ENCODE measurements at regions not wholly inside any gene's neighbourhood (a gene's known extent, or its start where the extent isn't known, plus 50 kb on each side); places are given as distances from the start of the nearest gene placed in this dataset.

- Histone ChIP-seq H3K4me3 (ENCODE audit: low read length) (no peak overlapping the region), H3K27ac (ENCODE audit: low read length) (no peak overlapping the region), H3K36me3 (ENCODE audit: control insufficient read depth, insufficient read depth, low read length) (no peaks in the 10 kb centered on the region), H3K4me1 (ENCODE audit: control insufficient read depth, insufficient read depth, low read length) (peaks cover 2% of the 10 kb centered on the region; the same call in 1 of the 2 replicates), H3K9me3 (ENCODE audit: control insufficient read depth, insufficient read depth, low read length) (no peaks in the 10 kb centered on the region), H3K27me3 (ENCODE audit: control insufficient read depth, insufficient read depth, low read length) (no peaks in the 10 kb centered on the region)
- WGBS (ENCODE audit: insufficient coverage, insufficient read length), result no CpG with 5 or more reads among the region's 10 CpGs
- DNase-seq (ENCODE audit: low read depth, low spot score), result no peak
Observed at GRCh38 chr12:42696406-42697149, 107.0 kb upstream of the PRICKLE1 start.

GRCh38 chr12:42695490-42695995 is 106.0 kb upstream of the PRICKLE1 start:
- no CpG with 5 or more reads among the region's 5 CpGs for whole genome bisulfite sequencing (ENCODE audit: insufficient coverage, insufficient read length)
- Histone ChIP-seq H3K36me3 (ENCODE audit: control insufficient read depth, insufficient read depth, low read length) (no peaks in the 10 kb centered on the region), H3K27ac (ENCODE audit: low read length) (no peak overlapping the region), H3K27me3 (ENCODE audit: control insufficient read depth, insufficient read depth, low read length) (no peaks in the 10 kb centered on the region), H3K9me3 (ENCODE audit: control insufficient read depth, insufficient read depth, low read length) (no peaks in the 10 kb centered on the region), H3K4me3 (ENCODE audit: low read length) (no peak overlapping the region), H3K4me1 (ENCODE audit: control insufficient read depth, insufficient read depth, low read length) (peaks cover 2% of the 10 kb centered on the region; the same call in 1 of the 2 replicates)
- DNase-seq (ENCODE audit: low read depth, low spot score), result no peak

DNA sequence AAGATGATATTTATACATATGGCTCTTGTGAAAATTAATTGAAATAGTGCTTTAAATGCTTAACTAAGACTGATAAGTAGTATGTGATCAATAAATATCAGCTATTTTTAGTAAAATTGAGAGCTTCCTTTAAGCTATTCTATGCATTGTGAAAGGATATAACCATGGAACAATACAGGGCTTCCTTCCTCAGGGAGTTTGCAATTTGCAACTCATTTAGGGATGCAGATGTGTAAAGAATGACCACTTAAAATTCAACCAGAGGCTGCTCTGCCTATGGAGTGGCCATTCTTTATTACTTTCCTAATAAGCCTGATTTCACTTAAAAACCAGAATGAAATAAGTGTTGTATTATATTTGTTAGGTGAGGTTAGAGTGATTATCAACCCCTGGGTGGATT is 103.2 kb upstream of the PRICKLE1 start:
- Histone ChIP-seq H3K9me3 (ENCODE audit: control insufficient read depth, insufficient read depth, low read length) (no peaks in the 10 kb centered on the region), H3K27me3 (ENCODE audit: control insufficient read depth, insufficient read depth, low read length) (no peaks in the 10 kb centered on the region), H3K4me3 (ENCODE audit: low read length) (no peak overlapping the region), H3K4me1 (ENCODE audit: control insufficient read depth, insufficient read depth, low read length) (peaks cover 2% of the 10 kb centered on the region; the same call in 1 of the 2 replicates), H3K36me3 (ENCODE audit: control insufficient read depth, insufficient read depth, low read length) (no peaks in the 10 kb centered on the region), H3K27ac (ENCODE audit: low read length) (no peak overlapping the region)
- DNase-seq (ENCODE audit: low read depth, low spot score), result no peak

DNA sequence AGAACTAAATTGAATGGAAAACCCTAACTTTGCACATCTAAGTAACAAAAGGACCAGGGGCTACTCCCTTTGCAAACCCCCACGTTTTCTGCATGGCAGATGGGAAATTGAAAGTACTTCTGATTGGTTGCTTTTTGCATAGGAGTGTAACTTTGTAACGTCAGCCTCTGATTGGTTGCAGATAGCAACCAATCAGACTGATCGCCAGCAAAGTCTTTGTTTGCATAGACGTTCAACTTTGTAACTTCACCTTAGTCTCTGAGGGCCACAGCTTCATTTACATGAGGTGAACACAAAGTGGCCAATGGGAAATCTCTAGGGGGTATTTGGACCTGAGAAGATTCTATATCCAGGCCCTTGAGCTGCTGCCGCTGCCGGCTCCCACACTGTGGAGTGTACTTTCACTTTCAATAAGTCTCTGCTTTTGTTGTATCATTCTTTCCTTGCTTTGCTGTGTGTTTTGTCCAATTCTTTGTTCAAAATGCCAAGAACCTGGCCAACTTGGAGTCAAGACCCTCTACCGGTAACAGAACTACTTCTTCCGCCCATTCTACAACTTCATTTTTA is 102.5 kb upstream of the PRICKLE1 start:
- H3K4me1 ChIP-seq (ENCODE audit: control insufficient read depth, insufficient read depth, low read length), result peaks cover 2% of the 10 kb centered on the region; the same call in 1 of the 2 replicates
- WGBS (ENCODE audit: insufficient coverage, insufficient read length), result no CpG with 5 or more reads among the region's 8 CpGs
- H3K36me3 ChIP-seq (ENCODE audit: control insufficient read depth, insufficient read depth, low read length), result no peaks in the 10 kb centered on the region
- H3K27me3 ChIP-seq (ENCODE audit: control insufficient read depth, insufficient read depth, low read length), result no peaks in the 10 kb centered on the region
- no peaks in the 10 kb centered on the region for H3K9me3 ChIP-seq (ENCODE audit: control insufficient read depth, insufficient read depth, low read length)
- no peak overlapping the region for H3K4me3 ChIP-seq (ENCODE audit: low read length)
- no peak overlapping the region for H3K27ac ChIP-seq (ENCODE audit: low read length)
- no peak for DNase-seq (ENCODE audit: low read depth, low spot score)

DNA sequence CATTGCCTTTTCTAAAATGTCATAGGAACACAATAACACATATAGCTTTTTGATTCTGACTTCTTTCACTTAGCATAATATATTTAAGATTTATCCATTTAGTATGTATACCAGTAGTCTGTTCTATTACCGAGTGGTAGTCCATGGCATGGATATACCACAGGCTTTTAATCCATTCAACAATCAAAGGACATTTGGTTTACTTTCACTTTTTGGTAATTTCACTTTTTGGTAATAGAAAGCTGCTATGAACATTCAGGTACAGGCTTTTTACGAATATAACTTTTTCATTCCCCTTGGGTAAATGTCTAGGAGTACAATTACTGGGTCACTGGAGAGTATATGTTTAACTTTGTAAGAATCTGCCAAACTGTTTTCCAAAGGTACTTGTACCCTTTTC is 100.7 kb upstream of the PRICKLE1 start:
- WGBS (ENCODE audit: insufficient coverage, insufficient read length), result no CpG with 5 or more reads among the region's 2 CpGs
- no peaks in the 10 kb centered on the region; the same call in 1 of the 2 replicates for H3K27me3 ChIP-seq (ENCODE audit: control insufficient read depth, insufficient read depth, low read length)

DNA sequence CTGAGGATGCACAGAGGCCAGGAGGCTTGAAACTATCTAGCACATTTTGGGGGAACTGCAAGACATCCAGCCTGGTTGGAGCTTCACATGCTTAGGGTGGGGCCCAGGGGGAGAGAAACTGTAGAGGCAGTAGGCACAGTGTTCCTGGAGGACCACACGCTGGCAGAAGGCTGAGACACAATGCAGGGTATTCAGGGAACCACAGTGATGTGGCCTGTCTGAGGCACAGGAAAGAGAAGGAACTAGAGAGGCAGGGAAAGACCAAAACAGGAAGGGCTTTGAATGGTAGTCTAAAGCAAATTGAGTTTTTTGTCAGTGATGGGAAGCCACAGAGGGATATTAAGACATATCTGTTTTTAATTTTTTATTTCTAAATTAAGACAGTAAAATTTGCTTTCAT is 100.2 kb upstream of the PRICKLE1 start:
- Histone ChIP-seq H3K4me1 (ENCODE audit: control insufficient read depth, insufficient read depth, low read length) (peaks cover 3% of the 10 kb centered on the region; the same call in 1 of the 2 replicates), H3K27me3 (ENCODE audit: control insufficient read depth, insufficient read depth, low read length) (no peaks in the 10 kb centered on the region; the same call in 1 of the 2 replicates), H3K27ac (ENCODE audit: low read length) (no peak overlapping the region), H3K9me3 (ENCODE audit: control insufficient read depth, insufficient read depth, low read length) (no peaks in the 10 kb centered on the region), H3K4me3 (ENCODE audit: low read length) (no peak overlapping the region), H3K36me3 (ENCODE audit: control insufficient read depth, insufficient read depth, low read length) (no peaks in the 10 kb centered on the region)
- WGBS (ENCODE audit: insufficient coverage, insufficient read length), result no CpG with 5 or more reads among the region's 1 CpG
- DNase-seq (ENCODE audit: low read depth, low spot score), result no peak

More for the DNA sequence above, 100.7 kb upstream of the PRICKLE1 start:
- Histone ChIP-seq H3K4me1 (ENCODE audit: control insufficient read depth, insufficient read depth, low read length) (peaks cover 3% of the 10 kb centered on the region; the same call in 1 of the 2 replicates), H3K27ac (ENCODE audit: low read length) (no peak overlapping the region), H3K36me3 (ENCODE audit: control insufficient read depth, insufficient read depth, low read length) (no peaks in the 10 kb centered on the region), H3K4me3 (ENCODE audit: low read length) (no peak overlapping the region), H3K9me3 (ENCODE audit: control insufficient read depth, insufficient read depth, low read length) (no peaks in the 10 kb centered on the region)
- DNase-seq (ENCODE audit: low read depth, low spot score), result no peak

DNA sequence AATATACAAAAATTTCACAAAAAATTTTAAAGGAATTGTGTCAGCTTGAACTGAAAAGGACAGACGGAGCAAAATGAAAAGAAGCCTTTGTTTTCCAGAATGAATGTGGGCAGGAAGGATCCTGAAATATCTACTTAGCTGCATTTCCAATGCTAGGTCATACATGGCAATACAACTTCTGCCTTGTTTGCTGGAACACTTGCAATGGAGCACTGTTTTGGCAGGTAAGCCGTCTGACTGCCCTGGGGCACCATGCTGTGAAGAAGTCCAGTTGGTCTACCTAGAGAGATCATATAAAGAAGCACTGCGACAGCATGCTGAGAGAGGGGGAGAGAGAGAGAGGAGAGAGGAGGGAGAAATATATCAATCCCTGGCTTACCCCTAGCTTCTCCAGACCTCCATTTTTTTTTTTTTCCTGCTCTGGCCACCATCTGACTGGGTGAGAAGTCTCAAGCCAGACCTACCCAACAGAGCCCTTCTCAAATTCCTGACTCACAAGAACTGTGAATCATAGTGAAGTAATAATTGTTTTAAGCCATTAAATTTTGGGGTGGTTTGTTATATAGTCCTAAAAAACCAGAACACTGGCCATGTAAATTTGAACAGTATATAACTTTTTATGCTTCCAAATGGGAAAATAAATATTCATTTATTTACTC is 97.1 kb upstream of the PRICKLE1 start:
- Histone ChIP-seq H3K27me3 (ENCODE audit: control insufficient read depth, insufficient read depth, low read length) (no peaks in the 10 kb centered on the region; the same call in 1 of the 2 replicates), H3K9me3 (ENCODE audit: control insufficient read depth, insufficient read depth, low read length) (no peaks in the 10 kb centered on the region), H3K36me3 (ENCODE audit: control insufficient read depth, insufficient read depth, low read length) (no peaks in the 10 kb centered on the region), H3K4me1 (ENCODE audit: control insufficient read depth, insufficient read depth, low read length) (0 out of 2 replicates have a peak, but pooled peaks cover 1% of the 10 kb centered on the region), H3K4me3 (ENCODE audit: low read length) (no peak overlapping the region), H3K27ac (ENCODE audit: low read length) (no peak overlapping the region)
- no peak for DNase-seq (ENCODE audit: low read depth, low spot score)
- no CpG with 5 or more reads among the region's 3 CpGs for WGBS (ENCODE audit: insufficient coverage, insufficient read length)

- H3K27ac ChIP-seq (ENCODE audit: low read length), result no peak overlapping the region
- WGBS (ENCODE audit: insufficient coverage, insufficient read length), result no CpG with 5 or more reads among the region's 1 CpG
Observed at GRCh38 chr12:42684802-42685071, 95.2 kb upstream of the PRICKLE1 start.

DNA sequence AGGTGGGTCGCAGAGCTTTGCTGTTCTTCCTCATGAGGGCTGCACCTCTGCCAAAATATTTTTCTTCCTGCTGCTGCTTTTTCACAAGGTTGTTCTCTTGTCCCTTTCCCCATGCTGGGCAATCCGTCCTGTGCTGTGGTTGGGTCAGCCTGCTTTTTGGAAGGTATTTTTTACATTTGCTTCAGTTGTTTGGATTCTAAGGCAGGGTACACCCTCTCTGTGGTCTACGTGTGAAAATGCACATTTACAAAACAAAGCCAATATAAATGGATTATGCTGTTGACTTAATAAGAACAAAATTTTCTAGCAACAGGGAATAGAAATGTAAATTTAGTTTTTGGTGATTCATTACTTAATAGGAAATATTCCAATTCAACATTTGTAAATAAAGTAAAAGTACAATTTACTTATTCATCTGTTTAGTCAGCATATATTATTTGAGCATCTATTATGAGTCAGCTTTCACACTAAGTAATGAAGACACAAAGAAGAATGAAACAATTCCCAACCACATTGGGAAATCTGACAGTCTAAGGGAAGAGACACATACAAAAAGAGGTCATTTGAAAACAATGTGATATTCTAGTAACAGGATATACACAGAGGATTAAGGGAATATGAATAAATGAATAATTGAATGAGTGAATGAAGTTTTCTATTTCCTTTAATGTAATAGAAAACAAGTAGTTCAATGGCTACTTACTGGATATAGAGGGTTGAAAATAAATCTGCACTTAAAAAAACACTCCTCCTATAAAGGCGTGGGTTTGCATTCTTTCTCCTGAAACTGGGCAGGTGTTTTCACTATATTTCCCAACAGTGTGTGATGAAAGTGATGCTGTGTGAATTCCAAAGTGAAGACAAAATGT is 94.6 kb upstream of the PRICKLE1 start:
- peaks cover 1% of the 10 kb centered on the region; the same call in 1 of the 2 replicates for H3K4me1 ChIP-seq (ENCODE audit: control insufficient read depth, insufficient read depth, low read length)
- H3K27me3 ChIP-seq (ENCODE audit: control insufficient read depth, insufficient read depth, low read length), result no peaks in the 10 kb centered on the region; the same call in 1 of the 2 replicates
- H3K36me3 ChIP-seq (ENCODE audit: control insufficient read depth, insufficient read depth, low read length), result no peaks in the 10 kb centered on the region
- WGBS (ENCODE audit: insufficient coverage, insufficient read length), result no CpG with 5 or more reads among the region's 4 CpGs
- H3K9me3 ChIP-seq (ENCODE audit: control insufficient read depth, insufficient read depth, low read length), result no peaks in the 10 kb centered on the region
- H3K4me3 ChIP-seq (ENCODE audit: low read length), result no peak overlapping the region
- no peak for DNase-seq (ENCODE audit: low read depth, low spot score)
- no peak overlapping the region for H3K27ac ChIP-seq (ENCODE audit: low read length)

More at GRCh38 chr12:42684802-42685071, 95.2 kb upstream of the PRICKLE1 start:
- Histone ChIP-seq H3K4me1 (ENCODE audit: control insufficient read depth, insufficient read depth, low read length) (peaks cover 1% of the 10 kb centered on the region; the same call in 1 of the 2 replicates), H3K27me3 (ENCODE audit: control insufficient read depth, insufficient read depth, low read length) (no peaks in the 10 kb centered on the region; the same call in 1 of the 2 replicates), H3K4me3 (ENCODE audit: low read length) (no peak overlapping the region), H3K9me3 (ENCODE audit: control insufficient read depth, insufficient read depth, low read length) (no peaks in the 10 kb centered on the region), H3K36me3 (ENCODE audit: control insufficient read depth, insufficient read depth, low read length) (no peaks in the 10 kb centered on the region)
- no peak for DNase-seq (ENCODE audit: low read depth, low spot score)

DNA sequence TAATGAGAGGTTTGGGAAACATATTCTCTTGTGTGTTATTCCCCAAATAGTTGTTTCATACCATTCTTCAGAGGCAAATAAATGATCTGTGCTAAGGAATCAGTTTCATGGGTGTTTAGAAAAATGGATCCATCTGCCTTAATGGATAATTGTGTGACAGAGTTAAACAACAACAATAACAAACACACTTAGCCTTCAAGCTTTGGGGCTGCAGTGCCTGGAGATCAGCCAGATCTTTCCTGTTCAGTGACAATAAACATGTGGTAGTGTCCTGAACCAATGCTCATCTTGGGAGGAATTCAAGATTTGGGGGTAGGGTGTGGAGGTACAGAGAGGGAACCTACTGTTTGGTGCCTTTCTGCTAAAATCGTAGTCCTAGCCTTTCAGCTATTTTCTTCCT is 93.7 kb upstream of the PRICKLE1 start:
- Histone ChIP-seq H3K4me1 (ENCODE audit: control insufficient read depth, insufficient read depth, low read length) (peaks cover 1% of the 10 kb centered on the region; the same call in 1 of the 2 replicates), H3K27ac (ENCODE audit: low read length) (no peak overlapping the region), H3K27me3 (ENCODE audit: control insufficient read depth, insufficient read depth, low read length) (no peaks in the 10 kb centered on the region; the same call in 1 of the 2 replicates), H3K4me3 (ENCODE audit: low read length) (no peak overlapping the region), H3K36me3 (ENCODE audit: control insufficient read depth, insufficient read depth, low read length) (no peaks in the 10 kb centered on the region), H3K9me3 (ENCODE audit: control insufficient read depth, insufficient read depth, low read length) (no peaks in the 10 kb centered on the region)
- DNase-seq (ENCODE audit: low read depth, low spot score), result no peak
- no CpG with 5 or more reads among the region's 1 CpG for WGBS (ENCODE audit: insufficient coverage, insufficient read length)
